Esophagus squamous epithelium (tissue), 4 donors: ENCODE measurements at regions not wholly inside any gene's neighbourhood (a gene's known extent, or its start where the extent isn't known, plus 50 kb on each side); places are given as distances from the start of the nearest gene placed in this dataset.

Experiments used
- POLR2A ChIP-seq, 4 donors: fragments of 450-650 bp; IDR thresholded peaks; one replicate each; pipeline ENCODE4 v1.6.1; 2017; ENCODE audit warnings: antibody characterized with exemption in 4 of 4, mild to moderate bottlenecking in 4 of 4, moderate library complexity in 3 of 4
- TF ChIP-seq, protein P1 (sequence below), 6 experiments: fragments of 450-650 bp in 4 of 6; fragments of 200-600 bp in 2 of 6; sonication (generic) in 2 of 6; IDR thresholded peaks; one replicate each; pipeline ENCODE4 v1.5.1; 2016 to 2019; ENCODE audit warnings: antibody characterized with exemption in 6 of 6, mild to moderate bottlenecking in 4 of 6, moderate library complexity in 4 of 6

- TF ChIP-seq POLR2A (IDR thresholded peaks at IDR 0.05), result no peak
- TF ChIP-seq, protein P1, sequence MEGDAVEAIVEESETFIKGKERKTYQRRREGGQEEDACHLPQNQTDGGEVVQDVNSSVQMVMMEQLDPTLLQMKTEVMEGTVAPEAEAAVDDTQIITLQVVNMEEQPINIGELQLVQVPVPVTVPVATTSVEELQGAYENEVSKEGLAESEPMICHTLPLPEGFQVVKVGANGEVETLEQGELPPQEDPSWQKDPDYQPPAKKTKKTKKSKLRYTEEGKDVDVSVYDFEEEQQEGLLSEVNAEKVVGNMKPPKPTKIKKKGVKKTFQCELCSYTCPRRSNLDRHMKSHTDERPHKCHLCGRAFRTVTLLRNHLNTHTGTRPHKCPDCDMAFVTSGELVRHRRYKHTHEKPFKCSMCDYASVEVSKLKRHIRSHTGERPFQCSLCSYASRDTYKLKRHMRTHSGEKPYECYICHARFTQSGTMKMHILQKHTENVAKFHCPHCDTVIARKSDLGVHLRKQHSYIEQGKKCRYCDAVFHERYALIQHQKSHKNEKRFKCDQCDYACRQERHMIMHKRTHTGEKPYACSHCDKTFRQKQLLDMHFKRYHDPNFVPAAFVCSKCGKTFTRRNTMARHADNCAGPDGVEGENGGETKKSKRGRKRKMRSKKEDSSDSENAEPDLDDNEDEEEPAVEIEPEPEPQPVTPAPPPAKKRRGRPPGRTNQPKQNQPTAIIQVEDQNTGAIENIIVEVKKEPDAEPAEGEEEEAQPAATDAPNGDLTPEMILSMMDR (IDR thresholded peaks at IDR 0.05), result no peak
Measured at GRCh38 chr10:113442336-113442735, 110.5 kb upstream of the HABP2 start.
